ENCODE measurements at regions not wholly inside any gene's neighbourhood (a gene's known extent, or its start where the extent isn't known, plus 50 kb on each side); places are given as distances from the start of the nearest gene placed in this dataset.
"Not testable (repeated sequence)": the region's sequence is repeated elsewhere in the genome, so short reads cannot be mapped to it uniquely, and the experiment has no call there.

GRCh38 chr6:4368649-4369048 is 233.3 kb upstream of the ECI2 start:
- no peak for DNase-seq

- no peak for DNase-seq
Measured at GRCh38 chr6:4367643-4368042, 232.3 kb upstream of the ECI2 start.

- no peak for DNase-seq
Measured at GRCh38 chr6:4366635-4367395, 231.4 kb upstream of the ECI2 start.

- no peak for DNase-seq
Measured at GRCh38 chr6:4365686-4366085, 230.3 kb upstream of the ECI2 start.

GRCh38 chr6:4364711-4365110 is 229.3 kb upstream of the ECI2 start:
- peak; percentile 45 for DNase-seq

GRCh38 chr6:4364172-4364571 is 228.8 kb upstream of the ECI2 start:
- DNase-seq, result no peak

GRCh38 chr6:4363656-4364055 is 228.3 kb upstream of the ECI2 start:
- DNase-seq, result peak; percentile 66

- DNase-seq, result peak; percentile 97
Measured at GRCh38 chr6:4362326-4362725, 227.0 kb upstream of the ECI2 start.

- DNase-seq, result no peak
Measured at GRCh38 chr6:4360920-4361319, 225.5 kb upstream of the ECI2 start.

GRCh38 chr6:4359108-4359730 is 223.8 kb upstream of the ECI2 start:
- DNase-seq, result peak; percentile 65

GRCh38 chr6:4358414-4359107 is 223.2 kb upstream of the ECI2 start:
- peak; percentile 96 for DNase-seq

GRCh38 chr6:4357660-4358152 is 222.3 kb upstream of the ECI2 start:
- not testable (repeated sequence) for DNase-seq

- no peak for DNase-seq
Measured at GRCh38 chr6:4356899-4357659, 221.7 kb upstream of the ECI2 start.

- peak; percentile 29 for DNase-seq
Measured at GRCh38 chr6:4355241-4355640, 219.9 kb upstream of the ECI2 start.

GRCh38 chr6:4354181-4354580 is 218.8 kb upstream of the ECI2 start:
- DNase-seq, result no peak

GRCh38 chr6:4352731-4353130 is 217.4 kb upstream of the ECI2 start:
- DNase-seq, result no peak

- DNase-seq, result no peak
Measured at GRCh38 chr6:4352322-4352669, 216.9 kb upstream of the ECI2 start.

GRCh38 chr6:4351520-4352321 is 216.3 kb upstream of the ECI2 start:
- peak; percentile 74 for DNase-seq

- no peak for DNase-seq
Measured at GRCh38 chr6:4350567-4351519, 215.5 kb upstream of the ECI2 start.

GRCh38 chr6:4349931-4350330 is 214.6 kb upstream of the ECI2 start:
- DNase-seq, result no peak

- DNase-seq, result no peak
Measured at GRCh38 chr6:4349323-4349722, 213.9 kb upstream of the ECI2 start.
